GM19239 (cell line): ENCODE measurements at regions not wholly inside any gene's neighbourhood (a gene's known extent, or its start where the extent isn't known, plus 50 kb on each side); places are given as distances from the start of the nearest gene placed in this dataset.
"Not testable (repeated sequence)": the region's sequence is repeated elsewhere in the genome, so short reads cannot be mapped to it uniquely, and the experiment has no call there.

Source experiments
- DNase-seq: peaks from one replicate; pipeline ENCODE4 v3.0.0; 2011; ENCODE audit warnings: low spot score; ENCODE audit not compliant: insufficient read length
- FAIRE-seq: peaks from 2 replicates; lab custom pipeline; 2011; peaks lifted over from hg19 to GRCh38; lab: Jason Lieb, UNC

GRCh38 chr4:144799486-144799885, 153.5 kb downstream of the HHIP start:
- no peak for DNase-seq
- no peak for FAIRE-seq

- no peak for FAIRE-seq
These were observed 155.8 kb downstream of the HHIP start for GRCh38 chr4:144801731-144802130.

GRCh38 chr4:144808034-144808433, 162.1 kb downstream of the HHIP start:
- DNase-seq = no peak
- no peak for FAIRE-seq

More at GRCh38 chr4:144801731-144802130, 155.8 kb downstream of the HHIP start:
- DNase-seq = no peak

- no peak for DNase-seq
- FAIRE-seq = no peak
These were observed 163.2 kb downstream of the HHIP start for GRCh38 chr4:144809056-144809640.

- DNase-seq (no peak), FAIRE-seq (no peak)
These were observed 170.7 kb downstream of the HHIP start for GRCh38 chr4:144816668-144817067.

GRCh38 chr4:144817081-144817480, 171.1 kb downstream of the HHIP start:
- DNase-seq (no peak), FAIRE-seq (no peak)

GRCh38 chr4:144818136-144818535, 172.2 kb downstream of the HHIP start:
- DNase-seq (no peak), FAIRE-seq (no peak)

GRCh38 chr4:144819591-144819990, 173.6 kb downstream of the HHIP start:
- DNase-seq (no peak), FAIRE-seq (no peak)

- FAIRE-seq (no peak), DNase-seq (no peak)
These were observed 174.2 kb downstream of the HHIP start for GRCh38 chr4:144820011-144820727.

- DNase-seq = no peak
- no peak for FAIRE-seq
These were observed 174.8 kb downstream of the HHIP start for GRCh38 chr4:144820728-144821085.

- no peak for DNase-seq
- FAIRE-seq = no peak
These were observed 186.0 kb downstream of the HHIP start for GRCh38 chr4:144831971-144832370.

- DNase-seq = no peak
- FAIRE-seq = no peak
These were observed 199.5 kb downstream of the HHIP start for GRCh38 chr4:144845411-144845810.

- FAIRE-seq (no peak), DNase-seq (no peak)
These were observed 206.0 kb downstream of the HHIP start for GRCh38 chr4:144851948-144852347.

GRCh38 chr4:144861471-144861870, 215.5 kb downstream of the HHIP start:
- DNase-seq (no peak), FAIRE-seq (no peak)

- FAIRE-seq (no peak), DNase-seq (no peak)
These were observed 216.3 kb downstream of the HHIP start for GRCh38 chr4:144862210-144862609.

- FAIRE-seq, DNase-seq: not testable (repeated sequence)
These were observed 218.9 kb downstream of the HHIP start for GRCh38 chr4:144864891-144865290.

- FAIRE-seq = no peak
- no peak for DNase-seq
These were observed 222.4 kb downstream of the HHIP start for GRCh38 chr4:144868309-144868708.

- FAIRE-seq = no peak
- no peak for DNase-seq
These were observed 225.3 kb downstream of the ANAPC10 start for GRCh38 chr4:144872508-144873225.

GRCh38 chr4:144873226-144873990, 224.6 kb downstream of the ANAPC10 start:
- DNase-seq (no peak), FAIRE-seq (no peak)

GRCh38 chr4:144894573-144894972, 203.4 kb downstream of the ANAPC10 start:
- DNase-seq (no peak), FAIRE-seq (no peak)

GRCh38 chr4:144899393-144899792, 198.6 kb downstream of the ANAPC10 start:
- no peak for FAIRE-seq
- DNase-seq = no peak
